PC-9 (cell line): ENCODE measurements at regions not wholly inside any gene's neighbourhood (a gene's known extent, or its start where the extent isn't known, plus 50 kb on each side); places are given as distances from the start of the nearest gene placed in this dataset.

Source experiments
- CTCF ChIP-seq: fragments of 200-600 bp; sonication (generic); conservative IDR thresholded peaks from 2 replicates; pipeline ENCODE4 v1.6.1; 2017; ENCODE audit warnings: mixed run types, antibody characterized with exemption, mild to moderate bottlenecking, moderate library complexity
- EZH2 ChIP-seq: fragments of 200-600 bp; sonication (generic); IDR thresholded peaks from 2 replicates; pipeline ENCODE4 v1.8.0; 2017; ENCODE audit warnings: antibody characterized with exemption, low read depth

GRCh38 chr3:166111562-166111961, 274.3 kb upstream of the BCHE start:
- TF ChIP-seq CTCF (no peak), EZH2 (no peak)
